ENCODE measurements at regions not wholly inside any gene's neighbourhood (a gene's known extent, or its start where the extent isn't known, plus 50 kb on each side); places are given as distances from the start of the nearest gene placed in this dataset.

GRCh38 chr1:78373676-78374075 lies 117.1 kb upstream of the PTGFR start:
- Histone ChIP-seq H3K4me1 (replicated peaks) (no peaks in the 10 kb centered on the region), H3K27ac (no peak overlapping the region), H3K9me3 (no peaks in the 10 kb centered on the region), H3K4me3 (no peak overlapping the region), H3K27me3 (replicated peaks; ENCODE audit: insufficient read depth) (no peaks in the 10 kb centered on the region), H3K36me3 (no peaks in the 10 kb centered on the region)
- TF ChIP-seq POLR2AphosphoS5 (IDR thresholded peaks at IDR 0.05) (no peak), POLR2A (IDR thresholded peaks at IDR 0.05) (no peak)
- TF ChIP-seq, protein P1, sequence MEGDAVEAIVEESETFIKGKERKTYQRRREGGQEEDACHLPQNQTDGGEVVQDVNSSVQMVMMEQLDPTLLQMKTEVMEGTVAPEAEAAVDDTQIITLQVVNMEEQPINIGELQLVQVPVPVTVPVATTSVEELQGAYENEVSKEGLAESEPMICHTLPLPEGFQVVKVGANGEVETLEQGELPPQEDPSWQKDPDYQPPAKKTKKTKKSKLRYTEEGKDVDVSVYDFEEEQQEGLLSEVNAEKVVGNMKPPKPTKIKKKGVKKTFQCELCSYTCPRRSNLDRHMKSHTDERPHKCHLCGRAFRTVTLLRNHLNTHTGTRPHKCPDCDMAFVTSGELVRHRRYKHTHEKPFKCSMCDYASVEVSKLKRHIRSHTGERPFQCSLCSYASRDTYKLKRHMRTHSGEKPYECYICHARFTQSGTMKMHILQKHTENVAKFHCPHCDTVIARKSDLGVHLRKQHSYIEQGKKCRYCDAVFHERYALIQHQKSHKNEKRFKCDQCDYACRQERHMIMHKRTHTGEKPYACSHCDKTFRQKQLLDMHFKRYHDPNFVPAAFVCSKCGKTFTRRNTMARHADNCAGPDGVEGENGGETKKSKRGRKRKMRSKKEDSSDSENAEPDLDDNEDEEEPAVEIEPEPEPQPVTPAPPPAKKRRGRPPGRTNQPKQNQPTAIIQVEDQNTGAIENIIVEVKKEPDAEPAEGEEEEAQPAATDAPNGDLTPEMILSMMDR (IDR thresholded peaks at IDR 0.05) = no peak
- WGBS = 49% methylated on average over 1 of the region's 1 CpG
- intact Hi-C loops (cut with DNase I) = no loop called here
- DNase-seq (ENCODE audit: low spot score) = no peak

DNA sequence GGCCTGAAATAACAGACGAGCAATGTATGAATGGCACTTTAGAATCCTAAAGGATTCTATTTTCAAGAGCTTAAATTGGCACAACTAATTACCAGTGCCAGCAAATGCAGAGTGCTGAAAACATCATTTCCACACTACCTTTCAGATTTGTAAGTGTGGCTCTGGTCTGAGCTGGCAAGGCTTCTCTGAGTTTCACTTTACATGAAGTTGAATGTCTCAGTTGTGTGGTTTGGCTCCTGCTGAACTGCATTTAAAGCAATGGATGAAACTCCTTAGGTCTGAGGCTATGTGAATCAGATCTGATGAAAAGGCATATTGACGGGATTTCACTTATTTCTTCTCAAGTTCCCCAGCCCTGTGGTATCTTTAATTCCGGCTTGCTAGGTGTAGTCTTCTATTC lies 114.8 kb upstream of the PTGFR start:
- no peak for DNase-seq (ENCODE audit: low spot score)
- H3K27ac ChIP-seq = no peak overlapping the region
- no peaks in the 10 kb centered on the region for H3K27me3 ChIP-seq (replicated peaks; ENCODE audit: insufficient read depth)
- H3K9me3 ChIP-seq = no peaks in the 10 kb centered on the region
- intact Hi-C loops (cut with DNase I) = no loop called here
- H3K36me3 ChIP-seq = no peaks in the 10 kb centered on the region
- WGBS = 66% methylated on average over 3 of the region's 3 CpGs
- TF ChIP-seq POLR2AphosphoS5 (IDR thresholded peaks at IDR 0.05) = no peak
- no peak for TF ChIP-seq POLR2A (IDR thresholded peaks at IDR 0.05)
- TF ChIP-seq, protein P1 (IDR thresholded peaks at IDR 0.05) = no peak
- H3K4me3 ChIP-seq = no peak overlapping the region
- no peaks in the 10 kb centered on the region for H3K4me1 ChIP-seq (replicated peaks)

GRCh38 chr1:78377356-78377928 lies 113.3 kb upstream of the PTGFR start:
- Histone ChIP-seq H3K27me3 (replicated peaks; ENCODE audit: insufficient read depth) (no peaks in the 10 kb centered on the region), H3K4me3 (no peak overlapping the region), H3K36me3 (no peaks in the 10 kb centered on the region), H3K9me3 (no peaks in the 10 kb centered on the region), H3K27ac (no peak overlapping the region), H3K4me1 (replicated peaks) (no peaks in the 10 kb centered on the region)
- no peak for DNase-seq (ENCODE audit: low spot score)
- intact Hi-C loops (cut with DNase I) = no loop called here
- no peak for TF ChIP-seq POLR2AphosphoS5 (IDR thresholded peaks at IDR 0.05)
- no peak for TF ChIP-seq POLR2A (IDR thresholded peaks at IDR 0.05)
- TF ChIP-seq, protein P1 (IDR thresholded peaks at IDR 0.05) = no peak

DNA sequence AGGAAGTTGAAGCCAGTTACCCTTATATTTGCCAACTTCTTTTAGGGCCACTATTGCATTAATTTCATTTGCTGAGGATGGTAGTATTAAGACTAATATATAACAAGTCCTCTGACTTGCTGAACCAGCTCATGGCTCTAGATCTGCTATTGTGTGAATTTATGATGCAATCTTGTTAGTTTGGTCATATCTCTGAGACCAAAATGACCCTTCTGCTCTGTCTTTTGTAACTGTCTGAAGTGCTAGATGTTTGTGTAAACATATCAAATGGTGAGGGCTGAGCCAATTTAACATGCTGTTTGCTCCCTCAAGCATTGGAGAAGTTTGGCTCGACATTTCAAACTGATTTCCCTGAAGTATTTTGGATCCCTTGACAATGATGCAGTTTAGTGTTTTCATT lies 106.9 kb upstream of the PTGFR start:
- intact Hi-C loops (cut with DNase I) = no loop called here
- DNase-seq (ENCODE audit: low spot score) = no peak
- WGBS = 34% methylated on average over 1 of the region's 1 CpG
- Histone ChIP-seq H3K9me3 (no peaks in the 10 kb centered on the region), H3K4me3 (no peak overlapping the region), H3K4me1 (replicated peaks) (no peaks in the 10 kb centered on the region), H3K27ac (no peak overlapping the region), H3K36me3 (no peaks in the 10 kb centered on the region), H3K27me3 (replicated peaks; ENCODE audit: insufficient read depth) (no peaks in the 10 kb centered on the region)
- TF ChIP-seq POLR2AphosphoS5 (IDR thresholded peaks at IDR 0.05) = no peak

DNA sequence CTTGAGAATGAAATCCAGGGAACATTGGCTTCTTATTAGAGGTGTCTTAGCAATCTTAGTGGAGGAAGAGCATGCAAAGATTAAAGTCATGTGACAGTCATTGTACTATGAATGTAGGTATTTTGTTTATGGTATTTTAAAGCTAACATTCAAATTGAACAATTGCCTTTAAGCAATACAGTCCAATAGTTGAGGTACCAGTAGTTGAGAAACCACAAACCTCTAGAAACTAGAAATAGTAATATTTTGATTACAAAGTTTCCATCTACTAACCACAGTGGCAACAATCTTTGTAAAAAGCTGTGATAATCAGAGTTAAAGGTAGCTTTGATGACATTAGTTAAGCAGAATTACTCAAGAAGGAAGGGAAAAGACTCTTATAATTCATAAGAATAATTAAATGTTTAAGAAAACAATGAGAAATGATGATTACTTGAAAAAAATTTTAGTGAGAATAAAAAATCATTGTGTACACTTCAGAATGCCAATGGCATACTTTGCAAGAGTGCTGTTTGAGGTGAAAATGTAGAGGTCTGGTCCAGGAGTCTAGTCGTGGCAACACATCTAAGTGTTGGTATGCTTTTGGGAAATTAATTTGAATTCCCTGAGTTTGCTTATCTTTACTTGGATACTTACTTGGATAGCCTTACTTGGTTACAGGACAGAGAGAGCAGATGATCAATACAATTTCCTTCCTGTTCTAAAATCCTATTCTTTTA lies 104.9 kb upstream of the PTGFR start:
- Histone ChIP-seq H3K27ac (no peak overlapping the region), H3K27me3 (replicated peaks; ENCODE audit: insufficient read depth) (no peaks in the 10 kb centered on the region), H3K9me3 (no peaks in the 10 kb centered on the region), H3K4me3 (no peak overlapping the region), H3K36me3 (no peaks in the 10 kb centered on the region), H3K4me1 (replicated peaks) (no peaks in the 10 kb centered on the region)
- no peak for DNase-seq (ENCODE audit: low spot score)
- intact Hi-C loops (cut with DNase I) = no loop called here
- TF ChIP-seq POLR2A (IDR thresholded peaks at IDR 0.05) (no peak), POLR2AphosphoS5 (IDR thresholded peaks at IDR 0.05) (no peak)
- TF ChIP-seq, protein P1 (IDR thresholded peaks at IDR 0.05) = no peak
- WGBS = 76% methylated on average over 1 of the region's 1 CpG

Data from prostate gland (tissue), 2 donors.